ENCODE measurements at regions not wholly inside any gene's neighbourhood (a gene's known extent, or its start where the extent isn't known, plus 50 kb on each side); places are given as distances from the start of the nearest gene placed in this dataset.
A peak's percentile ranks its signal among the peaks of the same experiment; 100 is the strongest.

- Histone ChIP-seq H2BK15ac (ENCODE audit: low read length) (no peak overlapping the region), H2BK120ac (ENCODE audit: low read depth, low read length) (no peak overlapping the region), H3K23ac (ENCODE audit: low read depth, low read length, poor library complexity) (no peak overlapping the region), H3K27ac (replicated peaks; ENCODE audit: low read length) (no peak overlapping the region), H4K8ac (ENCODE audit: low read depth, low read length) (no peak overlapping the region), H3K9ac (ENCODE audit: low read depth, low read length, poor library complexity) (no peak overlapping the region), H3K79me1 (ENCODE audit: low read depth, low read length) (no peaks in the 10 kb centered on the region), H2AFZ (ENCODE audit: low read length) (peak overlapping the region; percentile 53), H3K36me3 (replicated peaks in 1 of 2; ENCODE audit: control insufficient read depth in 2 of 2, insufficient read depth in 2 of 2, low read length in 2 of 2) (no peaks in the 10 kb centered on the region), H3K9me3 (replicated peaks in 1 of 2; ENCODE audit: control insufficient read depth in 2 of 2, insufficient read depth in 1 of 2, low read depth in 1 of 2, low read length in 2 of 2) (no peaks in the 10 kb centered on the region), H2BK12ac (ENCODE audit: low read length) (no peak overlapping the region), H2BK5ac (ENCODE audit: low read length) (no peak overlapping the region), H3K4me1 (ENCODE audit: control insufficient read depth in 2 of 2, insufficient read depth in 1 of 2, low read depth in 1 of 2, low read length in 2 of 2) (no peaks in the 10 kb centered on the region), H3K27me3 (ENCODE audit: control insufficient read depth in 3 of 3, insufficient read depth in 3 of 3, low read depth in 1 of 3, low read length in 3 of 3) (no peaks in the 10 kb centered on the region), H3K4ac (ENCODE audit: low read length) (no peak overlapping the region), H3K18ac (ENCODE audit: low read length) (no peak overlapping the region), H3K4me2 (ENCODE audit: insufficient read depth, low read length, poor library complexity, severe bottlenecking) (no peak overlapping the region), H4K91ac (ENCODE audit: low read depth, low read length, poor library complexity) (no peak overlapping the region), H3K14ac (ENCODE audit: low read length) (no peak overlapping the region), H3K4me3 (ENCODE audit: low read length in 2 of 2) (no peak overlapping the region), H2AK5ac (ENCODE audit: low read depth, low read length) (no peak overlapping the region)
- DNase-seq (ENCODE audit: low spot score) = no peak
Observed at GRCh38 chr4:29558789-29559188, 1161.4 kb upstream of the PCDH7 start.

GRCh38 chr4:29559286-29559685 lies 1160.9 kb upstream of the PCDH7 start:
- no peaks in the 10 kb centered on the region for H3K9me3 ChIP-seq (replicated peaks in 1 of 2; ENCODE audit: control insufficient read depth in 2 of 2, insufficient read depth in 1 of 2, low read depth in 1 of 2, low read length in 2 of 2)
- H3K36me3 ChIP-seq (replicated peaks in 1 of 2; ENCODE audit: control insufficient read depth in 2 of 2, insufficient read depth in 2 of 2, low read length in 2 of 2) = no peaks in the 10 kb centered on the region
- no peak overlapping the region for H3K23ac ChIP-seq (ENCODE audit: low read depth, low read length, poor library complexity)
- no peak overlapping the region for H3K4me3 ChIP-seq (ENCODE audit: low read length in 2 of 2)
- no peak overlapping the region for H2BK5ac ChIP-seq (ENCODE audit: low read length)
- H3K27ac ChIP-seq (replicated peaks; ENCODE audit: low read length) = no peak overlapping the region
- peak overlapping the region; percentile 53 for H2AFZ ChIP-seq (ENCODE audit: low read length)
- H2BK120ac ChIP-seq (ENCODE audit: low read depth, low read length) = no peak overlapping the region
- H4K91ac ChIP-seq (ENCODE audit: low read depth, low read length, poor library complexity) = no peak overlapping the region
- H4K8ac ChIP-seq (ENCODE audit: low read depth, low read length) = no peak overlapping the region
- H2AK5ac ChIP-seq (ENCODE audit: low read depth, low read length) = no peak overlapping the region
- H3K4ac ChIP-seq (ENCODE audit: low read length) = no peak overlapping the region
- H3K9ac ChIP-seq (ENCODE audit: low read depth, low read length, poor library complexity) = no peak overlapping the region
- H2BK15ac ChIP-seq (ENCODE audit: low read length) = no peak overlapping the region
- no peaks in the 10 kb centered on the region for H3K79me1 ChIP-seq (ENCODE audit: low read depth, low read length)
- H2BK12ac ChIP-seq (ENCODE audit: low read length) = no peak overlapping the region
- no peak for DNase-seq (ENCODE audit: low spot score)
- no peak overlapping the region for H3K4me2 ChIP-seq (ENCODE audit: insufficient read depth, low read length, poor library complexity, severe bottlenecking)
- H3K14ac ChIP-seq (ENCODE audit: low read length) = no peak overlapping the region
- H3K18ac ChIP-seq (ENCODE audit: low read length) = no peak overlapping the region
- no peaks in the 10 kb centered on the region for H3K4me1 ChIP-seq (ENCODE audit: control insufficient read depth in 2 of 2, insufficient read depth in 1 of 2, low read depth in 1 of 2, low read length in 2 of 2)
- H3K27me3 ChIP-seq (ENCODE audit: control insufficient read depth in 3 of 3, insufficient read depth in 3 of 3, low read depth in 1 of 3, low read length in 3 of 3) = no peaks in the 10 kb centered on the region

GRCh38 chr4:29560452-29560851 lies 1159.7 kb upstream of the PCDH7 start:
- no peak for DNase-seq (ENCODE audit: low spot score)
- Histone ChIP-seq H3K79me1 (ENCODE audit: low read depth, low read length) (no peaks in the 10 kb centered on the region), H2BK15ac (ENCODE audit: low read length) (no peak overlapping the region), H4K8ac (ENCODE audit: low read depth, low read length) (no peak overlapping the region), H3K9me3 (replicated peaks in 1 of 2; ENCODE audit: control insufficient read depth in 2 of 2, insufficient read depth in 1 of 2, low read depth in 1 of 2, low read length in 2 of 2) (no peaks in the 10 kb centered on the region), H3K18ac (ENCODE audit: low read length) (no peak overlapping the region), H3K27ac (replicated peaks; ENCODE audit: low read length) (no peak overlapping the region), H3K27me3 (ENCODE audit: control insufficient read depth in 3 of 3, insufficient read depth in 3 of 3, low read depth in 1 of 3, low read length in 3 of 3) (no peaks in the 10 kb centered on the region), H3K14ac (ENCODE audit: low read length) (no peak overlapping the region), H3K36me3 (replicated peaks in 1 of 2; ENCODE audit: control insufficient read depth in 2 of 2, insufficient read depth in 2 of 2, low read length in 2 of 2) (no peaks in the 10 kb centered on the region), H2AFZ (ENCODE audit: low read length) (no peak overlapping the region), H3K4me1 (ENCODE audit: control insufficient read depth in 2 of 2, insufficient read depth in 1 of 2, low read depth in 1 of 2, low read length in 2 of 2) (no peaks in the 10 kb centered on the region), H4K91ac (ENCODE audit: low read depth, low read length, poor library complexity) (no peak overlapping the region), H3K23ac (ENCODE audit: low read depth, low read length, poor library complexity) (no peak overlapping the region), H2BK120ac (ENCODE audit: low read depth, low read length) (no peak overlapping the region), H3K4me3 (ENCODE audit: low read length in 2 of 2) (no peak overlapping the region), H3K4me2 (ENCODE audit: insufficient read depth, low read length, poor library complexity, severe bottlenecking) (no peak overlapping the region), H3K4ac (ENCODE audit: low read length) (no peak overlapping the region), H2BK12ac (ENCODE audit: low read length) (no peak overlapping the region), H3K9ac (ENCODE audit: low read depth, low read length, poor library complexity) (no peak overlapping the region), H2AK5ac (ENCODE audit: low read depth, low read length) (no peak overlapping the region), H2BK5ac (ENCODE audit: low read length) (no peak overlapping the region)
- no CpG with 5 or more reads among the region's 1 CpG for WGBS, 2 donors (ENCODE audit: extremely low coverage in 2 of 2, insufficient read length in 2 of 2, insufficient replicate concordance in 1 of 2)

- no peaks in the 10 kb centered on the region for H3K9me3 ChIP-seq (replicated peaks in 1 of 2; ENCODE audit: control insufficient read depth in 2 of 2, insufficient read depth in 1 of 2, low read depth in 1 of 2, low read length in 2 of 2)
- H2BK5ac ChIP-seq (ENCODE audit: low read length) = no peak overlapping the region
- H3K14ac ChIP-seq (ENCODE audit: low read length) = no peak overlapping the region
- no peaks in the 10 kb centered on the region for H3K79me1 ChIP-seq (ENCODE audit: low read depth, low read length)
- H2BK120ac ChIP-seq (ENCODE audit: low read depth, low read length) = no peak overlapping the region
- no peak for DNase-seq (ENCODE audit: low spot score)
- no peaks in the 10 kb centered on the region for H3K36me3 ChIP-seq (replicated peaks in 1 of 2; ENCODE audit: control insufficient read depth in 2 of 2, insufficient read depth in 2 of 2, low read length in 2 of 2)
- no CpG with 5 or more reads among the region's 2 CpGs for WGBS, 2 donors (ENCODE audit: extremely low coverage in 2 of 2, insufficient read length in 2 of 2, insufficient replicate concordance in 1 of 2)
- H2BK12ac ChIP-seq (ENCODE audit: low read length) = no peak overlapping the region
- no peak overlapping the region for H3K9ac ChIP-seq (ENCODE audit: low read depth, low read length, poor library complexity)
- H3K23ac ChIP-seq (ENCODE audit: low read depth, low read length, poor library complexity) = no peak overlapping the region
- H3K4me1 ChIP-seq (ENCODE audit: control insufficient read depth in 2 of 2, insufficient read depth in 1 of 2, low read depth in 1 of 2, low read length in 2 of 2) = no peaks in the 10 kb centered on the region
- H4K8ac ChIP-seq (ENCODE audit: low read depth, low read length) = no peak overlapping the region
- H3K4me3 ChIP-seq (ENCODE audit: low read length in 2 of 2) = no peak overlapping the region
- H3K27ac ChIP-seq (replicated peaks; ENCODE audit: low read length) = no peak overlapping the region
- H2BK15ac ChIP-seq (ENCODE audit: low read length) = no peak overlapping the region
- H4K91ac ChIP-seq (ENCODE audit: low read depth, low read length, poor library complexity) = no peak overlapping the region
- H3K18ac ChIP-seq (ENCODE audit: low read length) = no peak overlapping the region
- no peak overlapping the region for H2AK5ac ChIP-seq (ENCODE audit: low read depth, low read length)
- no peak overlapping the region for H3K4me2 ChIP-seq (ENCODE audit: insufficient read depth, low read length, poor library complexity, severe bottlenecking)
- H2AFZ ChIP-seq (ENCODE audit: low read length) = no peak overlapping the region
- H3K4ac ChIP-seq (ENCODE audit: low read length) = no peak overlapping the region
- H3K27me3 ChIP-seq (ENCODE audit: control insufficient read depth in 3 of 3, insufficient read depth in 3 of 3, low read depth in 1 of 3, low read length in 3 of 3) = no peaks in the 10 kb centered on the region
Observed at GRCh38 chr4:29565256-29565655, 1154.9 kb upstream of the PCDH7 start.
